Ovary (tissue), 7 donors: ENCODE measurements at regions not wholly inside any gene's neighbourhood (a gene's known extent, or its start where the extent isn't known, plus 50 kb on each side); places are given as distances from the start of the nearest gene placed in this dataset.
"Not testable (repeated sequence)": the region's sequence is repeated elsewhere in the genome, so short reads cannot be mapped to it uniquely, and the experiment has no call there.

Experiments used
- DNase-seq, 5 donors: peaks; one replicate each; pipeline ENCODE4 v3.0.0-alpha.2; 2019 to 2020
- H3K27ac ChIP-seq, 2 donors: fragments of 200-600 bp; one replicate each; pipeline versions ENCODE4 v1.5.1 to v1.8.0; 2019 to 2022
- H3K27me3 ChIP-seq: fragments of 200-600 bp; one replicate; pipeline ENCODE4 v1.8.0; 2022
- H3K36me3 ChIP-seq: fragments of 200-600 bp; sonication (generic); one replicate; pipeline ENCODE4 v1.5.1; 2019
- H3K4me1 ChIP-seq: one replicate; pipeline ENCODE4 v1.8.1; 2013; ENCODE audit warnings: mild to moderate bottlenecking, moderate library complexity; ENCODE audit not compliant: insufficient read depth
- H3K4me3 ChIP-seq: fragments of 200-600 bp; sonication (generic); one replicate; pipeline ENCODE4 v1.5.1; 2017
- H3K9me3 ChIP-seq, 2 donors: fragments of 200-600 bp in 1 of 2; sonication (generic) in 1 of 2; one replicate each; pipeline versions ENCODE4 v1.5.1 to v1.8.1; 2013 to 2019; ENCODE audit warnings: mild to moderate bottlenecking in 1 of 2, moderate library complexity in 1 of 2
- CTCF ChIP-seq, 3 donors: fragments of 450-650 bp in 2 of 3; fragments of 200-600 bp in 1 of 3; IDR thresholded peaks; one replicate each; pipeline versions ENCODE4 v1.5.1 to v1.8.0; 2016 to 2022; ENCODE audit warnings: antibody characterized with exemption in 3 of 3, mild to moderate bottlenecking in 1 of 3
- EP300 ChIP-seq: sonication (generic); formaldehyde crosslinking; IDR thresholded peaks from one replicate; pipeline ENCODE4 v1.6.1; 2017; ENCODE audit warnings: antibody characterized with exemption
- POLR2A ChIP-seq: fragments of 450-650 bp; IDR thresholded peaks from one replicate; pipeline ENCODE4 v1.6.1; 2017; ENCODE audit warnings: antibody characterized with exemption, mild to moderate bottlenecking, moderate library complexity
- WGBS, 3 donors: extraction: QIAGEN DNeasy Blood & Tissue Kit in 1 of 3; methylation state at CpG; one replicate each; pipeline versions ENCODE4 v1.1.5 to v1.1.7; 2013 to 2017; 5-methylcytosine and 5-hydroxymethylcytosine counted together
- intact Hi-C, 4 donors: fragments of 100-400 bp; cut with DNase I; formaldehyde crosslinking; loops; one replicate each; pipeline versions ENCODE4 v1.11.0 to v1.15.1; 2022 to 2023
- donor health status: DM: no; HTN: no; CAD: no; lungs with moderate emphysema.
- donor health status: DM: no; HTN: no; CAD: no.
- donor health status: Bipolar disorder and iron deficiency.
- donor health status: DM: no; HTN: no; CAD: no.
- donor health status: DM: yes; HTN: yes; CAD: no.

- H3K4me1 ChIP-seq: no peaks in the 10 kb centered on the region
- intact Hi-C loops: no loop called here
- H3K27ac ChIP-seq: no peak overlapping the region
- no peaks in the 10 kb centered on the region for H3K9me3 ChIP-seq
- H3K4me3 ChIP-seq: no peak overlapping the region
- H3K36me3 ChIP-seq: no peaks in the 10 kb centered on the region
- WGBS, 3 donors: 59 to 64% (median 60%) methylated on average over 3 of the region's 3 CpGs
- TF ChIP-seq CTCF (IDR thresholded peaks at IDR 0.05) (no peak), POLR2A (no peak), EP300 (no peak)
- DNase-seq: no peak
- no peaks in the 10 kb centered on the region for H3K27me3 ChIP-seq
These were observed 115.0 kb upstream of the HAND1 start for GRCh38 chr5:154593071-154593470.

- intact Hi-C loops: no loop called here
These were observed 112.2 kb upstream of the HAND1 start for GRCh38 chr5:154590093-154590724.

GRCh38 chr5:154589511-154589910 is 111.5 kb upstream of the HAND1 start:
- H3K4me1 ChIP-seq: no peaks in the 10 kb centered on the region
- DNase-seq: no peak
- H3K27me3 ChIP-seq: no peaks in the 10 kb centered on the region
- no peak overlapping the region for H3K4me3 ChIP-seq
- WGBS, 3 donors: 81 to 85% (median 84%) methylated on average over 4 of the region's 4 CpGs
- no peak overlapping the region for H3K27ac ChIP-seq
- no peaks in the 10 kb centered on the region for H3K9me3 ChIP-seq
- H3K36me3 ChIP-seq: no peaks in the 10 kb centered on the region
- intact Hi-C loops: no loop called here
- TF ChIP-seq EP300 (no peak), CTCF (IDR thresholded peaks at IDR 0.05) (no peak), POLR2A (no peak)

More at GRCh38 chr5:154590093-154590724, 112.2 kb upstream of the HAND1 start:
- H3K27me3 ChIP-seq: no peaks in the 10 kb centered on the region
- no peaks in the 10 kb centered on the region for H3K36me3 ChIP-seq
- H3K4me1 ChIP-seq: no peaks in the 10 kb centered on the region
- no peaks in the 10 kb centered on the region for H3K9me3 ChIP-seq
- no peak overlapping the region for H3K4me3 ChIP-seq
- no peak for DNase-seq
- TF ChIP-seq EP300 (no peak), POLR2A (no peak), CTCF (IDR thresholded peaks at IDR 0.05) (no peak)
- no peak overlapping the region for H3K27ac ChIP-seq
- 70 to 76% (median 73%) methylated on average over 4 of the region's 4 CpGs for WGBS, 3 donors

GRCh38 chr5:154588833-154589425 is 110.9 kb upstream of the HAND1 start:
- DNase-seq, H3K27me3 ChIP-seq, H3K4me1 ChIP-seq, intact Hi-C loops, H3K9me3 ChIP-seq, H3K4me3 ChIP-seq, H3K36me3 ChIP-seq, H3K27ac ChIP-seq: not testable (repeated sequence)
- WGBS, 3 donors: 81 to 87% (median 82%) methylated on average over 7 of the region's 7 CpGs

GRCh38 chr5:154588091-154588774 is 110.2 kb upstream of the HAND1 start:
- Histone ChIP-seq H3K4me3 (no peak overlapping the region), H3K36me3 (no peaks in the 10 kb centered on the region), H3K4me1 (no peaks in the 10 kb centered on the region), H3K27me3 (no peaks in the 10 kb centered on the region), H3K27ac (no peak overlapping the region), H3K9me3 (no peaks in the 10 kb centered on the region)
- 66 to 68% (median 68%) methylated on average over 13 of the region's 13 CpGs for WGBS, 3 donors
- TF ChIP-seq CTCF (IDR thresholded peaks at IDR 0.05) (no peak), POLR2A (no peak), EP300 (no peak)
- DNase-seq: no peak
- intact Hi-C loops: no loop called here
